Panc1 (cell line): ENCODE measurements at regions not wholly inside any gene's neighbourhood (a gene's known extent, or its start where the extent isn't known, plus 50 kb on each side); places are given as distances from the start of the nearest gene placed in this dataset.

Experiments used
- ATAC-seq: fragments of 200-7000 bp; cut with Tn5 transposase; 2 replicates; pipeline ENCODE4 v1.9.1; 2020; ENCODE audit warnings: mild to moderate bottlenecking, moderate library complexity
- BruUV-seq: library from RNA; stranded (reverse); fragments of 400-500 nt; replicated peaks from 2 replicates; lab custom pipeline; 2021; lab: Mats Ljungman, UMichigan
- CTCF ChIA-PET: fragments of 300-600 bp; sonication (Branson Sonifier 250); formaldehyde crosslinking; loops from one replicate; lab custom pipeline; 2022; ENCODE audit warnings: antibody characterized with exemption; lab: Charles Lee
- POLR2A ChIA-PET: fragments of 300-600 bp; sonication (Branson Sonifier 250); formaldehyde crosslinking; loops from one replicate; lab custom pipeline; 2022; ENCODE audit warnings: antibody characterized with exemption; lab: Charles Lee
- DNase-seq: peaks from one replicate; pipeline ENCODE4 v3.0.0-alpha.2; 2010; ENCODE audit warnings: low read depth, low spot score
- H3K27ac ChIP-seq: 2 replicates; pipeline ENCODE4 v1.5.1; 2011; ENCODE audit warnings: mild to moderate bottlenecking, low read length, inconsistent platforms
- H3K27me3 ChIP-seq: fragments of 200-500 bp; sonication (Bioruptor generic); 2 replicates; pipeline ENCODE4 v1.6.0; 2014; ENCODE audit warnings: low read length, inconsistent platforms; ENCODE audit not compliant: control insufficient read depth, insufficient read depth
- H3K36me3 ChIP-seq: fragments of 200-500 bp; sonication (Bioruptor generic); 2 replicates; pipeline ENCODE4 v1.5.1; 2014; ENCODE audit warnings: inconsistent platforms, mild to moderate bottlenecking, low read length, moderate library complexity; ENCODE audit not compliant: control insufficient read depth, insufficient read depth
- H3K4me1 ChIP-seq: 2 replicates; pipeline ENCODE4 v1.5.1; 2011; ENCODE audit warnings: inconsistent platforms, mild to moderate bottlenecking, low read length, moderate library complexity; ENCODE audit not compliant: control insufficient read depth, insufficient read depth
- H3K4me3 ChIP-seq, 2 experiments: 2 replicates each; pipeline ENCODE4 v1.5.1; 2011 to 2012; ENCODE audit warnings: low read depth in 2 of 2, low read length in 2 of 2, mild to moderate bottlenecking in 2 of 2, inconsistent platforms in 1 of 2, moderate library complexity in 1 of 2
- H3K9me3 ChIP-seq: fragments of 200-500 bp; sonication (Bioruptor generic); 2 replicates; pipeline ENCODE4 v1.5.1; 2014; ENCODE audit warnings: low read depth, mild to moderate bottlenecking, inconsistent platforms, low read length, moderate library complexity; ENCODE audit not compliant: control insufficient read depth, insufficient read depth
- POLR2AphosphoS5 ChIP-seq: IDR thresholded peaks from 2 replicates; pipeline ENCODE4 v1.6.1; 2012; ENCODE audit warnings: mild to moderate bottlenecking, low read depth, low read length, moderate library complexity
- SIN3A ChIP-seq: IDR thresholded peaks from 2 replicates; pipeline ENCODE4 v1.6.1; 2012; ENCODE audit warnings: low read depth, mild to moderate bottlenecking, low read length, moderate library complexity, borderline replicate concordance; ENCODE audit not compliant: insufficient read depth
- TCF7L2 ChIP-seq: IDR thresholded peaks from 2 replicates; pipeline ENCODE4 v1.6.1; 2011; ENCODE audit warnings: mild to moderate bottlenecking, low read depth, low read length, inconsistent platforms
- in situ Hi-C: cut with HindIII; loops from 2 replicates; pipeline ENCODE4 v1.10.0; 2016; ENCODE audit warnings: low sequenced_read_pairs, low pct_unique_long_range_greater_than_20kb
- intact Hi-C: fragments of 100-400 bp; cut with micrococcal nuclease; formaldehyde crosslinking; loops from one replicate; pipeline ENCODE4 v1.10.0; 2022; ENCODE audit not compliant: unreplicated experiment
- TF ChIP-seq, protein P1 (sequence below): fragments of 450-650 bp; IDR thresholded peaks from 2 replicates; pipeline ENCODE4 v1.5.1; 2017; ENCODE audit warnings: mild to moderate bottlenecking
- TF ChIP-seq, protein P2 (sequence below), 2 experiments: IDR thresholded peaks; 2 replicates each; pipeline ENCODE4 v1.6.1; 2011 to 2012; ENCODE audit warnings: low read depth in 2 of 2, control low read depth in 1 of 2, low read length in 1 of 2, mild to moderate bottlenecking in 1 of 2, moderate library complexity in 1 of 2; ENCODE audit not compliant: insufficient read depth in 1 of 2

DNA sequence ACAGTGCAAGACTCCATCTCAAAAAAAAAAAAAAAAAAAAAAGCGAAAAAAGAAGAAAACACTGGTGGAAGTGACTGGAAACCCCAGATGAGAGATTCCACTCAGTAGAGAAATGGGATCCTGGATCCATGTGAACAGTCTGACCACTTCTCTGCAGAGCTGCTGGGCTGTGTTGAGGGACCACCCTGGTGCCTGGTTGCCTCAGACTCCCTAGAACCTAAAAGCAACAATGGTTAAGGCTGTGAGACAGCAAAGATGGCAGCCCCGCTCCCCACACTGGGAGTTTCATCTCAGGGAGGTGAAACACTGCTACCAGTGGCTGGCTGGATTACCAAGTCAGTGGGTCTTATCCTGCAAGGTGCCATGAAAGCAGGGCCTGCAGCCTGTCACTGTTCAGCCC, 152.8 kb upstream of the ARSJ start:
- intact Hi-C loops (no loop called here), in situ Hi-C loops (no loop called here)
- DNase-seq (no peak), ATAC-seq (no peak)
- Histone ChIP-seq H3K27ac (no peak overlapping the region), H3K36me3 (no peaks in the 10 kb centered on the region), H3K9me3 (no peaks in the 10 kb centered on the region), H3K27me3 (no peaks in the 10 kb centered on the region), H3K4me1 (no peaks in the 10 kb centered on the region), H3K4me3 (no peak overlapping the region)
- BruUV-seq, result no TSS peak
- TF ChIP-seq, protein P1, sequence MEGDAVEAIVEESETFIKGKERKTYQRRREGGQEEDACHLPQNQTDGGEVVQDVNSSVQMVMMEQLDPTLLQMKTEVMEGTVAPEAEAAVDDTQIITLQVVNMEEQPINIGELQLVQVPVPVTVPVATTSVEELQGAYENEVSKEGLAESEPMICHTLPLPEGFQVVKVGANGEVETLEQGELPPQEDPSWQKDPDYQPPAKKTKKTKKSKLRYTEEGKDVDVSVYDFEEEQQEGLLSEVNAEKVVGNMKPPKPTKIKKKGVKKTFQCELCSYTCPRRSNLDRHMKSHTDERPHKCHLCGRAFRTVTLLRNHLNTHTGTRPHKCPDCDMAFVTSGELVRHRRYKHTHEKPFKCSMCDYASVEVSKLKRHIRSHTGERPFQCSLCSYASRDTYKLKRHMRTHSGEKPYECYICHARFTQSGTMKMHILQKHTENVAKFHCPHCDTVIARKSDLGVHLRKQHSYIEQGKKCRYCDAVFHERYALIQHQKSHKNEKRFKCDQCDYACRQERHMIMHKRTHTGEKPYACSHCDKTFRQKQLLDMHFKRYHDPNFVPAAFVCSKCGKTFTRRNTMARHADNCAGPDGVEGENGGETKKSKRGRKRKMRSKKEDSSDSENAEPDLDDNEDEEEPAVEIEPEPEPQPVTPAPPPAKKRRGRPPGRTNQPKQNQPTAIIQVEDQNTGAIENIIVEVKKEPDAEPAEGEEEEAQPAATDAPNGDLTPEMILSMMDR, result no peak
- TF ChIP-seq POLR2AphosphoS5 (no peak), TCF7L2 (no peak), SIN3A (no peak)
- TF ChIP-seq, protein P2, sequence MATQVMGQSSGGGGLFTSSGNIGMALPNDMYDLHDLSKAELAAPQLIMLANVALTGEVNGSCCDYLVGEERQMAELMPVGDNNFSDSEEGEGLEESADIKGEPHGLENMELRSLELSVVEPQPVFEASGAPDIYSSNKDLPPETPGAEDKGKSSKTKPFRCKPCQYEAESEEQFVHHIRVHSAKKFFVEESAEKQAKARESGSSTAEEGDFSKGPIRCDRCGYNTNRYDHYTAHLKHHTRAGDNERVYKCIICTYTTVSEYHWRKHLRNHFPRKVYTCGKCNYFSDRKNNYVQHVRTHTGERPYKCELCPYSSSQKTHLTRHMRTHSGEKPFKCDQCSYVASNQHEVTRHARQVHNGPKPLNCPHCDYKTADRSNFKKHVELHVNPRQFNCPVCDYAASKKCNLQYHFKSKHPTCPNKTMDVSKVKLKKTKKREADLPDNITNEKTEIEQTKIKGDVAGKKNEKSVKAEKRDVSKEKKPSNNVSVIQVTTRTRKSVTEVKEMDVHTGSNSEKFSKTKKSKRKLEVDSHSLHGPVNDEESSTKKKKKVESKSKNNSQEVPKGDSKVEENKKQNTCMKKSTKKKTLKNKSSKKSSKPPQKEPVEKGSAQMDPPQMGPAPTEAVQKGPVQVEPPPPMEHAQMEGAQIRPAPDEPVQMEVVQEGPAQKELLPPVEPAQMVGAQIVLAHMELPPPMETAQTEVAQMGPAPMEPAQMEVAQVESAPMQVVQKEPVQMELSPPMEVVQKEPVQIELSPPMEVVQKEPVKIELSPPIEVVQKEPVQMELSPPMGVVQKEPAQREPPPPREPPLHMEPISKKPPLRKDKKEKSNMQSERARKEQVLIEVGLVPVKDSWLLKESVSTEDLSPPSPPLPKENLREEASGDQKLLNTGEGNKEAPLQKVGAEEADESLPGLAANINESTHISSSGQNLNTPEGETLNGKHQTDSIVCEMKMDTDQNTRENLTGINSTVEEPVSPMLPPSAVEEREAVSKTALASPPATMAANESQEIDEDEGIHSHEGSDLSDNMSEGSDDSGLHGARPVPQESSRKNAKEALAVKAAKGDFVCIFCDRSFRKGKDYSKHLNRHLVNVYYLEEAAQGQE (IDR thresholded peaks at IDR 0.05; ENCODE audit: insufficient read depth in 1 of 2, low read depth in 2 of 2, low read length in 1 of 2), result no peak
- CTCF ChIA-PET, result no interaction called here
- POLR2A ChIA-PET, result no interaction called here

DNA sequence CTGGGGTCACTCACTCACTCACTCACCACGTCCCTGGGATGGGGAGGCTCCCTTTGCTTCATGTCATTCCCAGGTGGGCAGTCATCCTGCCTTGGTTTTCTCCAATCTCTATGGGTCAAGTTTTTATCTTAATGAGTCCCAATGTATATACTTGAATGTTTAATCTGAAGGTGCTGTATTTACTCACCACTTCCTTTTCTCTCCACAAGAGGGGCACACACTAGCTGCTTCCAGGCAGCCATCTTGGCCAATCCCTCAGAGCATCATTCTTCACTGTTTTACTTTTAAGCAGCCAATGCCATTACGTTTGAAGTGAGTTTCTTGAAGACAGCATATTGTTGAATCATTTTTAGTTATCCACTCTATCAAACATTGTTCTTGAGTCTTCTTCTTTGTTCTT, 153.4 kb upstream of the ARSJ start:
- DNase-seq (no peak), ATAC-seq (no peak)
- Histone ChIP-seq H3K4me1 (no peaks in the 10 kb centered on the region), H3K4me3 (no peak overlapping the region), H3K27me3 (no peaks in the 10 kb centered on the region), H3K36me3 (no peaks in the 10 kb centered on the region), H3K27ac (no peak overlapping the region), H3K9me3 (no peaks in the 10 kb centered on the region)
- intact Hi-C loops (no loop called here), in situ Hi-C loops (no loop called here)
- no TSS peak for BruUV-seq
- TF ChIP-seq TCF7L2, result no peak
- TF ChIP-seq, protein P1, result no peak; the same call in 1 of the 2 replicates
- TF ChIP-seq POLR2AphosphoS5, result no peak
- TF ChIP-seq, protein P2 (IDR thresholded peaks at IDR 0.05; ENCODE audit: insufficient read depth in 1 of 2, low read depth in 2 of 2, low read length in 1 of 2), result no peak
- no peak for TF ChIP-seq SIN3A
- ChIA-PET POLR2A (no interaction called here), CTCF (no interaction called here)
